ENCODE measurements at regions not wholly inside any gene's neighbourhood (a gene's known extent, or its start where the extent isn't known, plus 50 kb on each side); places are given as distances from the start of the nearest gene placed in this dataset.

DNA sequence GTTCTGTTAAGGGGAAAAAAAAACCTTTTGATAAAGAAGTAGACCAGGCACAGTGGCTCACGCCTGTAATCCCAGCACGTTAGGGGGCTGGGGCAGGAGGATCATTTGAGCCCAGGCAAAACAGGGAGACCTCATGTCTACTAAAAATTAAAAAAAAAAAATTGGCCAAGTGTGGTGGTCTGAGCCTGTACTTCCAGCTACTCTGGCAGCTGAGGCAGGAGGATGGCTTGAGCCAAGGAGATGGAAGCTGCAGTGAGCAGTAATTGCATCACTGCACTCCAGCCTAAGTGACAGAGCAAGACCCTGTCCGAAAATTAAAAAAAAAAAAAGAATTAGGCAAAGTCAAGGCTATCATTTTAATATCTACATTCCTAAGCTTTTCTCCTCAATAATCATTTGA, 124.8 kb upstream of the CPM start:
- Histone ChIP-seq H3K9ac (ENCODE audit: control insufficient read depth, insufficient read depth, low read length) (no peak overlapping the region), H3K9me3 (replicated peaks; ENCODE audit: control insufficient read depth, insufficient read depth, low read length) (no peaks in the 10 kb centered on the region), H3K79me2 (ENCODE audit: control insufficient read depth, insufficient read depth, low read length) (no peaks in the 10 kb centered on the region), H4K20me1 (ENCODE audit: control insufficient read depth, insufficient read depth) (no peaks in the 10 kb centered on the region), H3K27me3 (replicated peaks in 1 of 2; ENCODE audit: control insufficient read depth in 2 of 2, insufficient read depth in 2 of 2, low read length in 1 of 2) (no peaks in the 10 kb centered on the region), H3K36me3 (ENCODE audit: control insufficient read depth in 2 of 2, insufficient read depth in 2 of 2, low read length in 1 of 2) (no peaks in the 10 kb centered on the region), H2AFZ (ENCODE audit: control insufficient read depth, low read depth, low read length) (no peak overlapping the region), H3K4me1 (ENCODE audit: control insufficient read depth, insufficient read depth, low read length) (no peaks in the 10 kb centered on the region), H3K4me2 (ENCODE audit: control insufficient read depth, insufficient read depth) (no peak overlapping the region), H3K27ac (ENCODE audit: control insufficient read depth, insufficient read depth) (no peak overlapping the region), H3K4me3 (no peak overlapping the region)
- BruUV-seq (replicated peaks), result no TSS peak
- FAIRE-seq, result no peak
- ATAC-seq, result no peak
- in situ Hi-C loops (cut with MboI), result no loop called here
- ChIA-PET CTCF (no interaction called here), SMC1A (ENCODE audit: uncharacterized antibody, unreplicated experiment) (no interaction called here), RAD21 (ENCODE audit: unreplicated experiment) (no interaction called here), POLR2A (no interaction called here)
- intact Hi-C loops (cut with micrococcal nuclease; ENCODE audit: unreplicated experiment), result no loop called here
- DNase-seq (ENCODE audit: low read depth, low spot score), result no peak
- 30% methylated on average over 3 of the region's 3 CpGs for WGBS (ENCODE audit: insufficient coverage, insufficient replicate concordance, low lambda C conversion rate, missing lambda C conversion rate)
- TF ChIP-seq IRF4 (IDR thresholded peaks at IDR 0.05; ENCODE audit: low read depth, low read length), result no peak
- TF ChIP-seq TCF12 (IDR thresholded peaks at IDR 0.05; ENCODE audit: low read depth, low read length), result no peak
- TF ChIP-seq CEBPZ (IDR thresholded peaks at IDR 0.05; ENCODE audit: low read depth, low read length), result no peak
- TF ChIP-seq IRF5 (IDR thresholded peaks at IDR 0.05; ENCODE audit: borderline replicate concordance), result no peak
- TF ChIP-seq NFYA (IDR thresholded peaks at IDR 0.05; ENCODE audit: borderline replicate concordance, low read depth, low read length), result no peak
- TF ChIP-seq IKZF1 (conservative IDR thresholded peaks at IDR 0.05), result no peak
- no peak for TF ChIP-seq BACH1 (IDR thresholded peaks at IDR 0.05; ENCODE audit: borderline replicate concordance)
- TF ChIP-seq, protein P1, sequence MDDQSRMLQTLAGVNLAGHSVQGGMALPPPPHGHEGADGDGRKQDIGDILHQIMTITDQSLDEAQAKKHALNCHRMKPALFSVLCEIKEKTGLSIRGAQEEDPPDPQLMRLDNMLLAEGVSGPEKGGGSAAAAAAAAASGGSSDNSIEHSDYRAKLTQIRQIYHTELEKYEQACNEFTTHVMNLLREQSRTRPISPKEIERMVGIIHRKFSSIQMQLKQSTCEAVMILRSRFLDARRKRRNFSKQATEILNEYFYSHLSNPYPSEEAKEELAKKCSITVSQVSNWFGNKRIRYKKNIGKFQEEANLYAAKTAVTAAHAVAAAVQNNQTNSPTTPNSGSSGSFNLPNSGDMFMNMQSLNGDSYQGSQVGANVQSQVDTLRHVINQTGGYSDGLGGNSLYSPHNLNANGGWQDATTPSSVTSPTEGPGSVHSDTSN (IDR thresholded peaks at IDR 0.05; ENCODE audit: insufficient replicate concordance, low read depth, low read length), result no peak
- no peak for TF ChIP-seq RFX5 (IDR thresholded peaks at IDR 0.05; ENCODE audit: low read depth, low read length)
- TF ChIP-seq SIN3A (IDR thresholded peaks at IDR 0.05; ENCODE audit: low read depth, low read length), result no peak
- TF ChIP-seq SRF (IDR thresholded peaks at IDR 0.05; ENCODE audit: low read depth in 2 of 2, low read length in 2 of 2), result no peak
- TF ChIP-seq, protein P2, sequence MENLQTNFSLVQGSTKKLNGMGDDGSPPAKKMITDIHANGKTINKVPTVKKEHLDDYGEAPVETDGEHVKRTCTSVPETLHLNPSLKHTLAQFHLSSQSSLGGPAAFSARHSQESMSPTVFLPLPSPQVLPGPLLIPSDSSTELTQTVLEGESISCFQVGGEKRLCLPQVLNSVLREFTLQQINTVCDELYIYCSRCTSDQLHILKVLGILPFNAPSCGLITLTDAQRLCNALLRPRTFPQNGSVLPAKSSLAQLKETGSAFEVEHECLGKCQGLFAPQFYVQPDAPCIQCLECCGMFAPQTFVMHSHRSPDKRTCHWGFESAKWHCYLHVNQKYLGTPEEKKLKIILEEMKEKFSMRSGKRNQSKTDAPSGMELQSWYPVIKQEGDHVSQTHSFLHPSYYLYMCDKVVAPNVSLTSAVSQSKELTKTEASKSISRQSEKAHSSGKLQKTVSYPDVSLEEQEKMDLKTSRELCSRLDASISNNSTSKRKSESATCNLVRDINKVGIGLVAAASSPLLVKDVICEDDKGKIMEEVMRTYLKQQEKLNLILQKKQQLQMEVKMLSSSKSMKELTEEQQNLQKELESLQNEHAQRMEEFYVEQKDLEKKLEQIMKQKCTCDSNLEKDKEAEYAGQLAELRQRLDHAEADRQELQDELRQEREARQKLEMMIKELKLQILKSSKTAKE (IDR thresholded peaks at IDR 0.05; ENCODE audit: low read depth, poor library complexity, severe bottlenecking), result no peak
- TF ChIP-seq EP300 (IDR thresholded peaks at IDR 0.05; ENCODE audit: borderline replicate concordance in 1 of 2, control insufficient read depth in 1 of 2, low read depth in 2 of 2, low read length in 2 of 2), result no peak
- no peak for TF ChIP-seq JUNB (IDR thresholded peaks at IDR 0.05)
